ENCODE measurements at regions not wholly inside any gene's neighbourhood (a gene's known extent, or its start where the extent isn't known, plus 50 kb on each side); places are given as distances from the start of the nearest gene placed in this dataset.
"Not testable (repeated sequence)": the region's sequence is repeated elsewhere in the genome, so short reads cannot be mapped to it uniquely, and the experiment has no call there.

GRCh38 chr2:16765356-16765755 is 99.7 kb upstream of the CYRIA start:
- DNase-seq (ENCODE audit: low read depth) = no peak
- no peak overlapping the region for H3K4me3 ChIP-seq (replicated peaks; ENCODE audit: low read depth, low read length)
- TF ChIP-seq CTCF (IDR thresholded peaks at IDR 0.05; ENCODE audit: low read length, missing control alignments) = no peak

GRCh38 chr2:16764487-16764886 is 98.9 kb upstream of the CYRIA start:
- no peak overlapping the region for H3K4me3 ChIP-seq (replicated peaks; ENCODE audit: low read depth, low read length)
- no peak for TF ChIP-seq CTCF (IDR thresholded peaks at IDR 0.05; ENCODE audit: low read length, missing control alignments)

DNA sequence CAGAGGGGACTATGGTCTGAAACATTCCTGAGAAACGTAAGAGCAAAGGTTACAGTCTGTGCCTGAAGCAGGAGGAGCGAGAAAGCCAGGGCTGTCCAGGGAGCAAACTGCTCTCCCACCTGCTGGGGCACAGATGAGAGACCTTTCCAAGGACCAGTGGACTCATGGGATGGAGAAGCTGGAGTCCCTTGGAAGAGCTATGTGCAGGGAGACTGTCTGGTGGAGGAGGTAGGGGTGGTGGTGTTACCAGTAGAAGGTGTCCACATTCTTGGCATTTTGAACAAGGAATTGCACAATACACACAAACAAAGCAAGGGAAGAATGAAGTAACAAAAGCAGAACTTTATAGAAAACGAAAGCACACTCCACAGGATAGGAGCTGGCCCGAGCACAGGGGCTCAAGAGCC is 97.9 kb upstream of the CYRIA start:
- no peak overlapping the region for H3K4me3 ChIP-seq (replicated peaks; ENCODE audit: low read depth, low read length)
- TF ChIP-seq CTCF (IDR thresholded peaks at IDR 0.05; ENCODE audit: low read length, missing control alignments) = no peak
- DNase-seq (ENCODE audit: low read depth) = peak; percentile 18

More at GRCh38 chr2:16764487-16764886, 98.9 kb upstream of the CYRIA start:
- DNase-seq (ENCODE audit: low read depth) = no peak

GRCh38 chr2:16763056-16763455 is 97.4 kb upstream of the CYRIA start:
- DNase-seq (ENCODE audit: low read depth) = no peak
- H3K4me3 ChIP-seq (replicated peaks; ENCODE audit: low read depth, low read length) = no peak overlapping the region
- no peak for TF ChIP-seq CTCF (IDR thresholded peaks at IDR 0.05; ENCODE audit: low read length, missing control alignments)

GRCh38 chr2:16760426-16760825 is 94.8 kb upstream of the CYRIA start:
- H3K4me3 ChIP-seq (replicated peaks; ENCODE audit: low read depth, low read length) = no peak overlapping the region
- DNase-seq (ENCODE audit: low read depth) = no peak
- no peak for TF ChIP-seq CTCF (IDR thresholded peaks at IDR 0.05; ENCODE audit: low read length, missing control alignments)

- no peak overlapping the region for H3K4me3 ChIP-seq (replicated peaks; ENCODE audit: low read depth, low read length)
- DNase-seq (ENCODE audit: low read depth) = peak; percentile 81
- TF ChIP-seq CTCF (IDR thresholded peaks at IDR 0.05; ENCODE audit: low read length, missing control alignments) = peak; percentile 84
These were observed 91.4 kb upstream of the CYRIA start for GRCh38 chr2:16756831-16757644.

DNA sequence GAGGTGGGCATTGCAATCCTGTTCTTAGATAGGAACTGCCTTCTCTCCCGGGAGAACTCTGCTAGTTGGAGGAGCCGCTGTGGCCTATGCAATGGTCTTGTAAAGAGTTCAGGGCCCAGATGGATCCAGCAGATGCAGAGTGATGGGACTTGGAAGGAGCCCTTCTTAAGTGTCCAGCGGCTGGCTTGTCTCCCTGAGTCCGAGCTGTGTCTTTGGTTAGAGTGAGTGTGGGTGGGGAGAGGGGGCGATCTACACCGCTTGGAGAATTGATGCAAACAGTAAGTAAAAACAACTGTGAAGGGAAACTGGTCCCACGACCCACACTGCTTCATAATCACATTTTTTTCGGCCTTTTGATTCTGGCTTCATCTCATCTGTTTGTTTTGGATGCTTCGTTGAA is 89.8 kb upstream of the CYRIA start:
- DNase-seq (ENCODE audit: low read depth) = no peak
- no peak overlapping the region for H3K4me3 ChIP-seq (replicated peaks; ENCODE audit: low read depth, low read length)
- no peak for TF ChIP-seq CTCF (IDR thresholded peaks at IDR 0.05; ENCODE audit: low read length, missing control alignments)

DNA sequence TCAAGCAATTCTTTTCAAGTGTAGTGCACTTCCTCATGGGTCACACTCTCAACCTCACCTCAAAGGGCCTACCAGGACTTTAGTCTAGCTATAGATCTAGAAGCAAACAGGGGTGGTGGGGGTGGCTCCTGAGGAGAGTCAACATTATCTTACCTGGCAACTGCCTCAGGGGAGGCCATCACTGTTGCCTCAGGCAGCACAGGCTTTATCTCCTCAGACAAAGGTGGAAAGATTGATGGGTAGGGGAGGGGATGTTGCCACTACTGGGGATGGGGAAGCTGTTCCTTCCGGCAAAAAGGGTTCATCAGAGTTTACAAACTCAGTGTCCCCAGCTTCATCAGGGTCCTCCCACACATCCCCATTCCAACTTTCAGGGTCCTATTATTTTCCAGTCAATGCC is 87.4 kb upstream of the CYRIA start:
- not testable (repeated sequence) for DNase-seq (ENCODE audit: low read depth); H3K4me3 ChIP-seq (replicated peaks; ENCODE audit: low read depth, low read length)

- H3K4me3 ChIP-seq (replicated peaks; ENCODE audit: low read depth, low read length); DNase-seq (ENCODE audit: low read depth): not testable (repeated sequence)
These were observed 85.2 kb upstream of the CYRIA start for GRCh38 chr2:16750925-16751214.

Data from fibroblast of pulmonary artery (primary cell).